Skeletal muscle tissue (tissue), 3 donors: ENCODE measurements at regions not wholly inside any gene's neighbourhood (a gene's known extent, or its start where the extent isn't known, plus 50 kb on each side); places are given as distances from the start of the nearest gene placed in this dataset.

Source experiments
- H3K27ac ChIP-seq: one replicate; pipeline ENCODE4 v1.7.0; 2013; ENCODE audit warnings: mild to moderate bottlenecking, low read depth, low read length, inconsistent platforms
- H3K27me3 ChIP-seq, 3 donors: one replicate each; pipeline ENCODE4 v1.7.0; 2013; ENCODE audit warnings: low read length in 3 of 3; ENCODE audit not compliant: control insufficient read depth in 3 of 3, insufficient read depth in 3 of 3
- H3K36me3 ChIP-seq, 3 donors: one replicate each; pipeline ENCODE4 v1.7.0; 2013; ENCODE audit warnings: low read length in 3 of 3; ENCODE audit not compliant: control insufficient read depth in 3 of 3, insufficient read depth in 3 of 3
- H3K4me1 ChIP-seq, 3 donors: one replicate each; pipeline ENCODE4 v1.7.0; 2013; ENCODE audit warnings: low read length in 3 of 3, mild to moderate bottlenecking in 3 of 3; ENCODE audit not compliant: control insufficient read depth in 3 of 3, insufficient read depth in 3 of 3
- H3K4me3 ChIP-seq, 3 donors: one replicate each; pipeline ENCODE4 v1.7.0; 2013; ENCODE audit warnings: low read length in 3 of 3
- H3K9ac ChIP-seq, 3 donors: one replicate each; pipeline ENCODE4 v1.7.0; 2013; ENCODE audit warnings: low read length in 3 of 3, mild to moderate bottlenecking in 3 of 3, moderate library complexity in 2 of 3, low read depth in 1 of 3
- H3K9me3 ChIP-seq, 3 donors: one replicate each; pipeline ENCODE4 v1.7.0; 2013; ENCODE audit warnings: low read length in 3 of 3; ENCODE audit not compliant: control insufficient read depth in 3 of 3
- donor health status: Osteomylitis.

DNA sequence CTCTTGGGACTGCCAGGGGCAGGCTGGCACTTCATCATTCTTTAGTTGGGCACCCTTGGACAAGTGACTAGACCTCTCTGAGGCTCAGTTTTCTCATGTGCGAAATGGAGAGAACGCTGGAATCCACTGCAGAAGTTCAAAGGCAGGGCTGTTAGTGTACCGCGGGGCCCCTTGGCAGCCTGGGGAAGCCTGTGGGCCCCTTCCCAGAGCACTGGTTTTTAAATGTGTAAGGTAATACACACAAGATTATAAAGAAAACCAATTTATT, 209.5 kb upstream of the MVB12B start:
- H3K4me1 ChIP-seq: no peaks in the 10 kb centered on the region
- no peak overlapping the region for H3K4me3 ChIP-seq
- H3K27me3 ChIP-seq: peaks cover 5 to 21% (median 10%) of the 10 kb centered on the region in 3 donors
- no peak overlapping the region for H3K9ac ChIP-seq
- H3K27ac ChIP-seq: no peak overlapping the region
- H3K36me3 ChIP-seq: no peaks in the 10 kb centered on the region
- peaks cover 0 to 2% (median 0%) of the 10 kb centered on the region in 3 donors for H3K9me3 ChIP-seq

DNA sequence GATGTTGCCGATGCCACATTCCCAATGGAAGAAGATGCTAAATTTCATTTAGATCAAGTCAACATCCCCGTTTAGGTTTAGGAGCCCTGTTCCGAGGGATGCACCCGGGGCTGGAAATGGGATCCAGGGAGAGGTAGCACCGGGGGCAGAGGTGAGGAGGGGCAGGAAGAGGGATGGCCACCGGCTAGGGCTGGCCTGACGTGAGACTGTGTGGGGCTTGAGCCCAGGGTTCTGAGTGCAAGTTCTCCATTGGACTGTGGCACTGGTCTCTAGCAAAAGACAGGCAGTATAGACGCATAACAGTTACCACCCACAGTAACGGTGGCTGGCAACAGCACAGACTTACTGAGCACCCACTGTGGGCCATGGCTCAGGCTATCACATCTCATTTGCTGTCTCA, 209.0 kb upstream of the MVB12B start:
- H3K4me3 ChIP-seq: no peak overlapping the region
- H3K27ac ChIP-seq: no peak overlapping the region
- H3K9me3 ChIP-seq: peaks cover 0 to 5% (median 0%) of the 10 kb centered on the region in 3 donors
- no peak overlapping the region for H3K9ac ChIP-seq
- H3K27me3 ChIP-seq: peaks cover 5 to 25% (median 7%) of the 10 kb centered on the region in 3 donors
- H3K36me3 ChIP-seq: no peaks in the 10 kb centered on the region
- H3K4me1 ChIP-seq: no peaks in the 10 kb centered on the region

DNA sequence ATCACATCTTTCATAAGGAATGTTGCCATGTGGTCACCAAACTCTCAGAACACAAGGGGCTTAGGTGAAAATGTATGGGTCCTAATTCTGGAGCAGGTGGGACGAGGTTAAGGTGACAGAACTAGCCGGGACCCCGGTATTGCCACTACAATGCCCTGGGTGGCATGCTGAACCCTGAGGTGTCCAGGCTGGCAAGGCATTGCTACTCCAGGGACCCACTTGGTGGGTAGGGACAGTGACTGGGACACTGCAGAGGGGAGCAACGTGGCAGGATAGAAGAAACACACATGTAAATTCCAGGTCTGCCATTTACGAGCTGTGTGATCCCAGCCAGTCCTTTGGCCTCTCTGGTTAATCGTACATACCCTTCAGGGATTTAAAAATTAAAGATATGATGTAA, 206.9 kb upstream of the MVB12B start:
- H3K9me3 ChIP-seq: peaks cover 0 to 5% (median 2%) of the 10 kb centered on the region in 3 donors
- peaks cover 8 to 26% (median 15%) of the 10 kb centered on the region in 3 donors for H3K27me3 ChIP-seq
- H3K27ac ChIP-seq: no peak overlapping the region
- no peak overlapping the region for H3K4me3 ChIP-seq
- no peaks in the 10 kb centered on the region for H3K36me3 ChIP-seq
- H3K4me1 ChIP-seq: no peaks in the 10 kb centered on the region
- H3K9ac ChIP-seq: no peak overlapping the region

DNA sequence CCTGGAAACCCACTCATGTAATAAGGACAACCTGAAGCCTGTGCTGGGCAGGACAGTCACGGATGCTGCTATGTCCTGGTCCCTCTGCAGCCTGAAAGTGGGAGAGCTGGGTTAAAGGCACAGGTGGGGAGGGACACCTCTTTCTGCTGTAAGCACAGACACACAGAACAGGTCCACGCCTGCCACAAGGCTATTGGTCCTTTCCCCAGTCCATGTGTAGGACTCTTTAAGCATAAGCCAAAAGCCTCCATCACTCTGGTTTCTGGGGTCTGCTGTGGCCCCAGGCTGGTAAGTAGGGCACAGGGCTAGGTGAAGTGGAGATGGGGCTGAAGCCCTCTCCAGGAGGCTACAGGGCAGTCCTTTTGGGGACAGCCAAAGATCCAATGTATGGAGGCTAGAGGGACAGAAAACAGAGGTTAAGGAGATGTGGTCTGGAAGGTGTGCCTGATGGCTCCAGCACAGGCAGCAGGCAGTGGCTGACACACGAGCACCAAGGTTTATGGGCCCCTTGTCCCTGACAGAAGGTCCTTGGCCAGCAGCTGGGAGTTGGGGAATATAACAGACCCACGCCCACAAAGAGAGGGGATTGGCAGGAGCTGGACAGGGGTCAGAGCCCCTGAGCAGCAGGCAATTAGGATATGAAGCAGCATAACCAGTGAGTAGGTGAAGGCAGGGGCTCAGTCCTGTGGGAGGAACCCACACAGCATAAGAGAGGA, 203.6 kb upstream of the MVB12B start:
- H3K27ac ChIP-seq: no peak overlapping the region
- no peaks in the 10 kb centered on the region for H3K4me1 ChIP-seq
- H3K27me3 ChIP-seq: peaks cover 11 to 26% (median 25%) of the 10 kb centered on the region in 3 donors
- peaks cover 0 to 5% (median 2%) of the 10 kb centered on the region in 3 donors for H3K9me3 ChIP-seq
- no peak overlapping the region for H3K9ac ChIP-seq
- no peaks in the 10 kb centered on the region for H3K36me3 ChIP-seq
- H3K4me3 ChIP-seq: no peak overlapping the region

DNA sequence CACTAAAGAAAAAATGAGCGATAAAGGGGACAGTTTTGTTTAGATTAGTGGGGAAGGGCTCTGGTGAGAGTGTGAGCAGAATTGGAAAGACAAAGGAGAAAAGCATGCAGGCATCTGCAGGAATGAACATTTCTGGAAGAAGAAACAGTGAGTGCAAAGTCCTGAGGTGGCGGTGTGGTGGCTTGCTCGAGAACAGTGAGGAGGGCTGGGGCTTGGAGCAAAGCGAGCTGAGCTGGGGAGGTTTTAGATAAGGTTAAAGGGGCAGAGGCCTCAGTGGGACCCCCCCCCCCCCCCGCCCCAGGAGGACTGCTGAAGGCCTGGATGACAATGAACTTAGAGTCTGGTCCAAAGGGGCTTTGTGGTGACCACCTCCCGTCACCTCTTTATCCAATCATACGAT, 202.7 kb upstream of the MVB12B start:
- H3K4me1 ChIP-seq: no peaks in the 10 kb centered on the region
- no peaks in the 10 kb centered on the region for H3K36me3 ChIP-seq
- H3K9me3 ChIP-seq: peaks cover 0 to 5% (median 2%) of the 10 kb centered on the region in 3 donors
- H3K27ac ChIP-seq: no peak overlapping the region
- H3K4me3 ChIP-seq: no peak overlapping the region
- H3K27me3 ChIP-seq: peaks cover 11 to 32% (median 31%) of the 10 kb centered on the region in 3 donors
- no peak overlapping the region for H3K9ac ChIP-seq

DNA sequence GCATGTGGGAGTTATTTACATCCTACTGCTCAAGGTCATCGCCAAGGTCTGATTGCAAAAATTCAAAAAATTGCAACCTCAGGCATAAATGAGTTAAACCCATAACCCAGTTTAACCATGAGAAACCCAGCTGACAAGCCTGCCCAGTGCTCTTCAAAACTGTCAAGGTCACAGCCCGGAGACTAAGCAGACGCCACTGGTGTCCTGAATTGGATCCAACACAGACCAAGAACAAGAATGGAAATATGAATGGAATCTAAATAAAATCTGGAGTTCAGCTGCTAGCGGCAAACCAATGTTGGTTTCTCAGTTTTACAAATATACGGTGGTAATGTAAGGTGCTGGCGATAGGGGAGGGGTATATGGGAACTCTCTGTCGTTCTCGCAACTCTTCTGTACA, 201.5 kb upstream of the MVB12B start:
- no peak overlapping the region for H3K9ac ChIP-seq
- no peaks in the 10 kb centered on the region for H3K36me3 ChIP-seq
- peaks cover 11 to 36% (median 36%) of the 10 kb centered on the region in 3 donors for H3K27me3 ChIP-seq
- H3K9me3 ChIP-seq: peaks cover 0 to 5% (median 2%) of the 10 kb centered on the region in 3 donors
- no peaks in the 10 kb centered on the region for H3K4me1 ChIP-seq
- H3K4me3 ChIP-seq: no peak overlapping the region
- no peak overlapping the region for H3K27ac ChIP-seq

DNA sequence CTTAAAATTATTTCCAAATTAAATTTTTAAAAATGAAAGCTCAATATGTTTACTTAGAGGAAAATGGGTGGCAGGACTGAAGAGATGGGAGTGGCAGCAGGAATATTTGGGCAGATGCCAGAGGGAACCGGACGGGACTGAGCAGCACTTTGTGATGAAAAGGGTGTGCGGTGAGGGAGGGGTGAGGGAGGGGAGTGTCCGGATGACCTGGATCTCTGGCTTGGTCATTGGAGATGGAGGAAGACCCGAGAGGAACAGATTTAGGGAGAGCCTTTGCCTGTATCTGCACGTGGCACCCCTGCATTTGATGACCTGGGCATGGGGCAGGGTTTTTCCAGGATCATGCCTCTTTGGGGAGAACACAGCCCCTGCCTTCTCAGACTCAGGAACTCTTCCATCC, 201.1 kb upstream of the MVB12B start:
- Histone ChIP-seq H3K4me1 (no peaks in the 10 kb centered on the region), H3K27me3 (peaks cover 11 to 36% (median 36%) of the 10 kb centered on the region in 3 donors), H3K36me3 (no peaks in the 10 kb centered on the region), H3K9ac (no peak overlapping the region), H3K27ac (no peak overlapping the region), H3K4me3 (no peak overlapping the region), H3K9me3 (peaks cover 0 to 5% (median 2%) of the 10 kb centered on the region in 3 donors)

DNA sequence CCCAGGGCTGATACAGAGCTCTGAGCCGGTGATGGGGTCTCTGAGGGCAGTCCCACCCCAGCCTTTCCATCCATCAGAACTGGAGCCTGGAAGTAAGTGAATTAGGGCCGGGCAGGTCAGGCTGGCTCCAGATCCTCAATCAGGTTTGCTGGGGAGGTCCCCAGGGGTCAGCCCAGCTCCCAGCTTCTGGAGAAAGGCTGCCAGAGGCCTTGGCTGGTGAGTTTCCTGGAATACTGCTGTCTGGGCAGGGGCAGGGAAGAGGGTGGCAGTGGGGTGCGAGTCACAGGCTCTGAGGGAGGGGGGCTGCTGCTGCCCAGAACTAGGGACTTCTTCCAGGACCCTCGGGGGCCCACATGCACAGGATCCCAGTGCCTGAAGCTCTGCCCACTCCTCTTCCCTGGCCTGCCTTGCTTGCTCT, 200.6 kb upstream of the MVB12B start:
- Histone ChIP-seq H3K4me3 (no peak overlapping the region), H3K27ac (no peak overlapping the region), H3K4me1 (no peaks in the 10 kb centered on the region), H3K27me3 (peaks cover 11 to 37% (median 37%) of the 10 kb centered on the region in 3 donors), H3K9ac (no peak overlapping the region), H3K36me3 (no peaks in the 10 kb centered on the region), H3K9me3 (peaks cover 0 to 5% (median 2%) of the 10 kb centered on the region in 3 donors)

DNA sequence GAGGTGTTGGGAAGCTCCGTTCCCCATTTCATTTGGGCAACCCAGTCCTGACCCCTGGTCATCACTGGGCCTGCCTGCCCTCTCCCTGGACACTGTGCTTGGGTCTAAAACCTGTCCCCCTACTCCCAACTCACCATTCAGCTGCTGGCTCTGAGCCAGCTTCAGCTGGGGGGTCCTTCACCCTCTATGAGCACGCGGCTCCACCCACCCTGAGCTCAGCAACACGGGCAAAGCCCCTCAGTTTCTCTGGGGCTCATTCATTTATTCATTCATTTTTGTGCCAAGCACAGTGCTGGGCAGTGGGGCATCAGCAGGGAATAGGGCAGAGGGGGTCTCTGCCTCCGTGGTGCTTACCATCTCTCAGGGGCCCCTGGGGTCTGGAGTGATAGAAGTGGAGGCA, 199.8 kb upstream of the MVB12B start:
- no peak overlapping the region for H3K4me3 ChIP-seq
- H3K9me3 ChIP-seq: peaks cover 0 to 5% (median 2%) of the 10 kb centered on the region in 3 donors
- no peak overlapping the region for H3K9ac ChIP-seq
- H3K4me1 ChIP-seq: no peaks in the 10 kb centered on the region
- no peaks in the 10 kb centered on the region for H3K36me3 ChIP-seq
- H3K27me3 ChIP-seq: peaks cover 11 to 42% (median 39%) of the 10 kb centered on the region in 3 donors
- no peak overlapping the region for H3K27ac ChIP-seq

DNA sequence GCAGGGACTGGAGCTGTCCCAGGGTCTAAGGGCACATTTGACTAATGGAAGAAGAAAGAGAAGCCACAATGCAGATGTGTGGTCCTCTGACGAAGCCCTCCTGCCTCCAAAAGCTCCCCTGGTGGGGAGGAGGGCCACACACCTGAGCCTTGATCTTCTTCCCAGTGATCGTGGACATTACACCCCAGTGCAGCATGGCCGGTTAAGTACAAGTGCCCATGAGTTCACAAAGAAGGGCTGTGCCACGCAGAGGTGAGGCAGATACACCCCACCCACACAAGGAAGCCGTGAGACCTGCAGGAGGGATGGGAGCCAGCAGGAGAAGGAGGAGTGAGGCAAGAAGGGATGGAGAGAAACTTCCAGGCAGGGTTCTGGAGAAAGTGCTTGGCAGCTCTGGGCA, 199.0 kb upstream of the MVB12B start:
- H3K4me1 ChIP-seq: no peaks in the 10 kb centered on the region
- H3K36me3 ChIP-seq: no peaks in the 10 kb centered on the region
- H3K9ac ChIP-seq: no peak overlapping the region
- peaks cover 11 to 39% (median 36%) of the 10 kb centered on the region in 3 donors for H3K27me3 ChIP-seq
- H3K4me3 ChIP-seq: no peak overlapping the region
- peaks cover 0 to 2% (median 0%) of the 10 kb centered on the region in 3 donors for H3K9me3 ChIP-seq
- no peak overlapping the region for H3K27ac ChIP-seq
